ENCODE measurements at regions not wholly inside any gene's neighbourhood (a gene's known extent, or its start where the extent isn't known, plus 50 kb on each side); places are given as distances from the start of the nearest gene placed in this dataset.
"Not testable (repeated sequence)": the region's sequence is repeated elsewhere in the genome, so short reads cannot be mapped to it uniquely, and the experiment has no call there.

DNA sequence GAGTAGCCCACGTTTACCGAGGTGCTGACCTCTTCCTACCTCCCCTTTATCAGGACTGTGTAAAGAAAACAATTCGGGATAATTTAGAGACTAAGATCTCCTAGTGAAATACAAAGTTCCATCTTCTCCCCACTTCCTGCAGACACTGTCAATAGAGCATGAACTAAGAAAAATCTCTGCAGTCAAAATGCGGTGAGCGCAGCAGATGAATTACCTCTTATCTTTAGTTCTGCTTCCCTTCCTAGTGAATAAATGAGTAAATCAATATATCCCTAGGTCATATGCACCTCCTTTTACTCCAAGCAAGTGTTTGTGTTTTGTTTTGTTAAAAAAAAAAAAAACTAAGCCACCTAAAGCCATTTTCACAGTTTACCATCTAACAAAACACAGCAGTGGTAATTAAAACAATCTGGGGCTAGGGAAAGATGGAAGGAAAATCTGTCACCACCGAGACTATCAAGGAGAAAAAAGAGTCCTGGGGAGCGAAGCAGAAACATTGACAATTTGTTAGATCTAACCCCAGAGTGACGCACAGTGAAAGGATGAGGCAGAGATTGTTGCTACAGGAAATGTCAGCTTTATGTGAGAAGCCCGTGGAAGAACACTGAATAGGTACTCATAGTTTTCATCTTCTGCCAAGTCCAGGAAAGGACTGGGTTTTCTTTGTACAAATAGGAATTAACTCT is 159.4 kb upstream of the SPTLC3 start:
- H3K4me3 ChIP-seq (replicated peaks; ENCODE audit: low read depth, low read length): no peak overlapping the region
- TF ChIP-seq, protein P1, sequence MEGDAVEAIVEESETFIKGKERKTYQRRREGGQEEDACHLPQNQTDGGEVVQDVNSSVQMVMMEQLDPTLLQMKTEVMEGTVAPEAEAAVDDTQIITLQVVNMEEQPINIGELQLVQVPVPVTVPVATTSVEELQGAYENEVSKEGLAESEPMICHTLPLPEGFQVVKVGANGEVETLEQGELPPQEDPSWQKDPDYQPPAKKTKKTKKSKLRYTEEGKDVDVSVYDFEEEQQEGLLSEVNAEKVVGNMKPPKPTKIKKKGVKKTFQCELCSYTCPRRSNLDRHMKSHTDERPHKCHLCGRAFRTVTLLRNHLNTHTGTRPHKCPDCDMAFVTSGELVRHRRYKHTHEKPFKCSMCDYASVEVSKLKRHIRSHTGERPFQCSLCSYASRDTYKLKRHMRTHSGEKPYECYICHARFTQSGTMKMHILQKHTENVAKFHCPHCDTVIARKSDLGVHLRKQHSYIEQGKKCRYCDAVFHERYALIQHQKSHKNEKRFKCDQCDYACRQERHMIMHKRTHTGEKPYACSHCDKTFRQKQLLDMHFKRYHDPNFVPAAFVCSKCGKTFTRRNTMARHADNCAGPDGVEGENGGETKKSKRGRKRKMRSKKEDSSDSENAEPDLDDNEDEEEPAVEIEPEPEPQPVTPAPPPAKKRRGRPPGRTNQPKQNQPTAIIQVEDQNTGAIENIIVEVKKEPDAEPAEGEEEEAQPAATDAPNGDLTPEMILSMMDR (IDR thresholded peaks at IDR 0.05; ENCODE audit: low read length, missing control alignments): no peak
- DNase-seq (ENCODE audit: low read depth): no peak

GRCh38 chr20:12857643-12858042 is 151.1 kb upstream of the SPTLC3 start:
- not testable (repeated sequence) for DNase-seq (ENCODE audit: low read depth); H3K4me3 ChIP-seq (replicated peaks; ENCODE audit: low read depth, low read length)

- TF ChIP-seq, protein P1 (IDR thresholded peaks at IDR 0.05; ENCODE audit: low read length, missing control alignments): no peak
- no peak for DNase-seq (ENCODE audit: low read depth)
- no peak overlapping the region for H3K4me3 ChIP-seq (replicated peaks; ENCODE audit: low read depth, low read length)
These were observed 148.0 kb upstream of the SPTLC3 start for GRCh38 chr20:12860619-12861247.

DNA sequence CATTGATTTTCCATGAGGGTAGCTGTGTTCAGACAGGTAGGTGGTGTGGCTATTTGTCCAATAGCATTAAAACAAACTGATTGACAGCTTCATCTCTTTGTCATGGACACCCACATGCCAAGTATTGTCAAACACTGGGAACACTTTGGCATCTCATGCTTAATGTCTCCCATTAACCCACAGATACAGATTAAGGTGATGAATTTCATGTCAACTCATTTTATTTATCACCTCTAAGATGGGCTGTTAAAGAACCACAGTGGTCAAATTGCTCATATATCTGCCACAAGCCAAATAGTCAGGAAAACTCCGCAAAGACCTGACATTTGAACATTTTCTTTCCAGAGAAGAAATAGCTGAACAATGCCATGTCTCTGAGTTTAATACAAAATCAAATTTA is 139.1 kb upstream of the SPTLC3 start:
- TF ChIP-seq, protein P1 (IDR thresholded peaks at IDR 0.05; ENCODE audit: low read length, missing control alignments): no peak
- H3K4me3 ChIP-seq (replicated peaks; ENCODE audit: low read depth, low read length): no peak overlapping the region
- DNase-seq (ENCODE audit: low read depth): no peak

DNA sequence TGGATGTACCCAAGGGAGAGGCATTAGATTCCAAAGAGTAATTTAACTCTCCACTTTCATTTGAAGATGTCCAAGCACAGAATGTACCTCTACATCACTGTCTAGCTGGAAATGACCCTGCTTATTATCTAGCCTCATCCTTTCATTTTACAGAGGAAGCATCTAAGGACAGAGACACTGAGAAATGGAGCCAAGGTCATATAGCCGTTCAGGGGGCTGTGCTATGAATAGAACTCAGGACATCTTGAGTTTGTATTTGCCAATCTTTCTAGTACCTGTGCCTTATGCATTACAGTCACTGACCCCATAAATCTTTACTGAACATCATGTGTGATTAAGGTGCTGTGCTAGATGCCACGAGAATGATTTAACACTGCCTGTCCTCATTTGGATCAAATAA is 138.2 kb upstream of the SPTLC3 start:
- H3K4me3 ChIP-seq (replicated peaks; ENCODE audit: low read depth, low read length): no peak overlapping the region
- no peak for DNase-seq (ENCODE audit: low read depth)
- TF ChIP-seq, protein P1 (IDR thresholded peaks at IDR 0.05; ENCODE audit: low read length, missing control alignments): no peak

DNA sequence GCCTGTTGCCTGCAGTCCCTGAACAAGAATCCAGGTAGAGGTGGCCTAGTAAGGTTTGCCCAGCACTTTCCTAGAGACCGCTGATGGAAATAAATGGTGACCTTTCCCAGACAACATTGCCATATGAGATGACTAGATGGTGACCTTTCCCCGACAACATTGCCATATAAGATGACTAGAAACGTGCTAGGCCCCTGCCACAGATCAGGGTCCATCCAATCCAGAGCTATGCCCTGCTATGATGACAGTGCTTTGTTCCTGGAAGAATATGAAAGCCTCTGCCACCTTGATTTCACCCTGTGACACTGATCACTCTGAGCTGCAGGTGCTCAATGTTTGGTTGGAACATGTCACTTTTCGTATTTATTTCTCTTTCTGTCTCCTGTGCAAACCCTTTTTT is 133.8 kb upstream of the SPTLC3 start:
- TF ChIP-seq, protein P1 (IDR thresholded peaks at IDR 0.05; ENCODE audit: low read length, missing control alignments): no peak
- DNase-seq (ENCODE audit: low read depth): no peak
- H3K4me3 ChIP-seq (replicated peaks; ENCODE audit: low read depth, low read length): no peak overlapping the region

DNA sequence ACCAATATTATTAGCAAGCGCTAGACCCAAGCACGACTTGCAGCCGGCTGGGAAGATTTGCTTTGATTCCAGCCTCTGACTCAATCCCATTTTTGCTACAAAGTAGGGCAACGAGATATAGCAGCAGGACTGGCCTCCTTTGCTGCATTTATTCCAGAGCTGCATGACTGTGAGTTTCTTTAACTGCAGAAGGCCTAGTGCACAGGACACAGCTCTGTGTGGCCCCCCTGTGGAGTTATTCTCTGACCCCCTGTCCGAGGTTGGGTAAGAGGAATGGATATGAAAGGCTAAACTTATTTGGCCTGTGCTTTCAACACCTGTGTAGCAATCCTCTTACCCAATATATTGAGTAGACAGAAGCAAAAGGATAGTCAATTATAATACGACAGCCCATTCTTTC is 133.3 kb upstream of the SPTLC3 start:
- TF ChIP-seq, protein P1 (IDR thresholded peaks at IDR 0.05; ENCODE audit: low read length, missing control alignments): no peak
- no peak for DNase-seq (ENCODE audit: low read depth)
- no peak overlapping the region for H3K4me3 ChIP-seq (replicated peaks; ENCODE audit: low read depth, low read length)

Data from fibroblast of pulmonary artery (primary cell).